ENCODE measurements at regions not wholly inside any gene's neighbourhood (a gene's known extent, or its start where the extent isn't known, plus 50 kb on each side); places are given as distances from the start of the nearest gene placed in this dataset.

DNA sequence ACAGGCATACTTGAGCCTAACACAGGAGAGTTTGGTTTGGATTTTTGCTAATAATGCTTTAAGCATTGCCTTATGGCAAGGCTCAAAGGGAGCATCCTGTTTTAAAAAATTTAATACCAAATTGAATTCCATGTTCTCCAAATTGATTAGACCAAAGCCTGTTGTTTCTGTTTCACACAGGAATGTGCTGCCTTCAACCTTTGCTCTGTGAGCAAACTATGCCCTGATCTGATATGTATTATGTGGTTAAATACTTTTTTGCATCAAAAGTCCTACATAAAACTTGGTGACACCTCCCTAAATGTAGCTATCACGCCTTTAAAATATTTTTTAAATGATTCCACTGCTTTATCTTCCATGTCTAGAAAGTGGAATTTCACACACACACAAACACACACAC, 691.4 kb downstream of the CPS1 start:
- TF ChIP-seq, protein P1, sequence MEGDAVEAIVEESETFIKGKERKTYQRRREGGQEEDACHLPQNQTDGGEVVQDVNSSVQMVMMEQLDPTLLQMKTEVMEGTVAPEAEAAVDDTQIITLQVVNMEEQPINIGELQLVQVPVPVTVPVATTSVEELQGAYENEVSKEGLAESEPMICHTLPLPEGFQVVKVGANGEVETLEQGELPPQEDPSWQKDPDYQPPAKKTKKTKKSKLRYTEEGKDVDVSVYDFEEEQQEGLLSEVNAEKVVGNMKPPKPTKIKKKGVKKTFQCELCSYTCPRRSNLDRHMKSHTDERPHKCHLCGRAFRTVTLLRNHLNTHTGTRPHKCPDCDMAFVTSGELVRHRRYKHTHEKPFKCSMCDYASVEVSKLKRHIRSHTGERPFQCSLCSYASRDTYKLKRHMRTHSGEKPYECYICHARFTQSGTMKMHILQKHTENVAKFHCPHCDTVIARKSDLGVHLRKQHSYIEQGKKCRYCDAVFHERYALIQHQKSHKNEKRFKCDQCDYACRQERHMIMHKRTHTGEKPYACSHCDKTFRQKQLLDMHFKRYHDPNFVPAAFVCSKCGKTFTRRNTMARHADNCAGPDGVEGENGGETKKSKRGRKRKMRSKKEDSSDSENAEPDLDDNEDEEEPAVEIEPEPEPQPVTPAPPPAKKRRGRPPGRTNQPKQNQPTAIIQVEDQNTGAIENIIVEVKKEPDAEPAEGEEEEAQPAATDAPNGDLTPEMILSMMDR (IDR thresholded peaks at IDR 0.05): no peak
- TF ChIP-seq POLR2A (IDR thresholded peaks at IDR 0.05): no peak

Measured in body of pancreas (tissue), 4 donors.